GM23338 (cell line): ENCODE measurements at regions not wholly inside any gene's neighbourhood (a gene's known extent, or its start where the extent isn't known, plus 50 kb on each side); places are given as distances from the start of the nearest gene placed in this dataset.

ENCODE experiments used
- ATAC-seq: fragments of 200-7000 bp; cut with Tn5 transposase; 3 replicates; pipeline ENCODE4 v1.9.1; 2020
- DNase-seq: peaks from one replicate; pipeline ENCODE4 v3.0.0-alpha.2; 2015; ENCODE audit warnings: low spot score
- H2AFZ ChIP-seq: fragments of 200-600 bp; sonication (generic); 2 replicates; pipeline ENCODE4 v1.8.0; 2016; ENCODE audit warnings: antibody characterized with exemption, mild to moderate bottlenecking, moderate library complexity
- H3F3A ChIP-seq: fragments of 200-600 bp; sonication (generic); replicated peaks from 2 replicates; pipeline ENCODE4 v1.8.0; 2017; ENCODE audit warnings: antibody characterized with exemption, mixed run types, low read depth
- H3K27ac ChIP-seq: fragments of 200-600 bp; sonication (generic); 2 replicates; pipeline ENCODE4 v1.6.1; 2016; ENCODE audit warnings: low read depth
- H3K27me3 ChIP-seq: fragments of 200-600 bp; sonication (generic); 2 replicates; pipeline ENCODE4 v1.8.0; 2016; ENCODE audit warnings: mild to moderate bottlenecking, mixed run types, moderate library complexity; ENCODE audit not compliant: insufficient read depth
- H3K36me3 ChIP-seq: fragments of 200-600 bp; sonication (generic); 2 replicates; pipeline ENCODE4 v1.8.0; 2016; ENCODE audit warnings: mild to moderate bottlenecking; ENCODE audit not compliant: insufficient read depth
- H3K4me1 ChIP-seq: fragments of 200-600 bp; sonication (generic); 2 replicates; pipeline ENCODE4 v1.8.0; 2016; ENCODE audit warnings: mild to moderate bottlenecking, moderate library complexity; ENCODE audit not compliant: insufficient read depth
- H3K4me2 ChIP-seq: fragments of 200-600 bp; sonication (generic); 2 replicates; pipeline ENCODE4 v1.7.1; 2017; ENCODE audit warnings: mixed run types
- H3K4me3 ChIP-seq: fragments of 200-600 bp; sonication (generic); 2 replicates; pipeline ENCODE4 v1.6.1; 2016; ENCODE audit warnings: mixed run types
- H3K79me2 ChIP-seq: fragments of 200-600 bp; sonication (generic); replicated peaks from 2 replicates; pipeline ENCODE4 v1.8.0; 2017; ENCODE audit warnings: mild to moderate bottlenecking; ENCODE audit not compliant: insufficient read depth
- H3K9me2 ChIP-seq: fragments of 200-600 bp; sonication (generic); 2 replicates; pipeline ENCODE4 v1.8.0; 2017; ENCODE audit not compliant: insufficient read depth
- H4K20me1 ChIP-seq: fragments of 200-600 bp; sonication (generic); replicated peaks from 2 replicates; pipeline ENCODE4 v1.8.0; 2017; ENCODE audit warnings: mild to moderate bottlenecking; ENCODE audit not compliant: insufficient read depth
- H3K27ac Mint-ChIP-seq: 2 replicates; pipeline ENCODE4 v1.8.0; 2020; ENCODE audit warnings: inconsistent platforms, mild to moderate bottlenecking, moderate library complexity, mixed read lengths
- H3K27me3 Mint-ChIP-seq: 3 replicates; pipeline ENCODE4 v1.8.0; 2022; ENCODE audit warnings: low read depth, mild to moderate bottlenecking, moderate library complexity, mixed read lengths, inconsistent platforms; ENCODE audit not compliant: insufficient read depth, poor library complexity
- H3K36me3 Mint-ChIP-seq: 3 replicates; pipeline ENCODE4 v1.8.0; 2021; ENCODE audit warnings: low read depth, mild to moderate bottlenecking, inconsistent platforms, moderate library complexity, mixed read lengths
- H3K4me1 Mint-ChIP-seq: 3 replicates; pipeline ENCODE4 v1.8.0; 2020; ENCODE audit warnings: mild to moderate bottlenecking, inconsistent platforms, mixed read lengths
- H3K4me3 Mint-ChIP-seq: 3 replicates; pipeline ENCODE4 v1.8.0; 2021; ENCODE audit warnings: moderate library complexity, mild to moderate bottlenecking, inconsistent platforms, mixed read lengths
- H3K9me3 Mint-ChIP-seq: 3 replicates; pipeline ENCODE4 v1.8.0; 2020; ENCODE audit warnings: moderate library complexity, mild to moderate bottlenecking, inconsistent platforms, mixed read lengths
- CREB1 ChIP-seq: fragments of 250-450 bp; sonication (Bioruptor Pico); IDR thresholded peaks from 2 replicates; pipeline ENCODE4 v1.5.0; 2020; ENCODE audit warnings: low read depth, mild to moderate bottlenecking, moderate library complexity
- ETS1 ChIP-seq: IDR thresholded peaks from 2 replicates; pipeline ENCODE4 v1.6.1; 2016; ENCODE audit warnings: antibody characterized with exemption
- EZH2phosphoT487 ChIP-seq: fragments of 200-600 bp; sonication (generic); IDR thresholded peaks from one replicate; pipeline ENCODE4 v1.8.1; 2018; ENCODE audit warnings: antibody characterized with exemption; ENCODE audit not compliant: unreplicated experiment
- JUNB ChIP-seq: IDR thresholded peaks from one replicate; pipeline ENCODE4 v1.6.1; 2016; ENCODE audit warnings: antibody characterized with exemption; ENCODE audit not compliant: unreplicated experiment
- POLR2AphosphoS5 ChIP-seq: IDR thresholded peaks from 2 replicates; pipeline ENCODE4 v1.6.1; 2016; ENCODE audit warnings: antibody characterized with exemption, low read depth
- STAT1 ChIP-seq: IDR thresholded peaks from one replicate; pipeline ENCODE4 v1.6.1; 2016; ENCODE audit warnings: antibody characterized with exemption; ENCODE audit not compliant: unreplicated experiment
- ZNF114 ChIP-seq: fragments of 250-450 bp; sonication (Bioruptor Pico); IDR thresholded peaks from 2 replicates; pipeline ENCODE4 v1.5.0; 2020; ENCODE audit warnings: mild to moderate bottlenecking, moderate library complexity
- ZNF331 ChIP-seq: fragments of 250-450 bp; sonication (Bioruptor Pico); IDR thresholded peaks from 2 replicates; pipeline ENCODE4 v1.5.0; 2020; ENCODE audit warnings: low read depth, mild to moderate bottlenecking, moderate library complexity
- ZNF462 ChIP-seq: fragments of 250-450 bp; sonication (Bioruptor Pico); IDR thresholded peaks from 2 replicates; pipeline ENCODE4 v1.5.0; 2020; ENCODE audit warnings: mild to moderate bottlenecking, moderate library complexity

- H3K4me3 ChIP-seq = no peak overlapping the region
Measured at GRCh38 chr6:166749666-166750065, 122.6 kb upstream of the RPS6KA2 start.

More at GRCh38 chr6:166749666-166750065, 122.6 kb upstream of the RPS6KA2 start:
- no peak overlapping the region for H3K27ac ChIP-seq
- H3F3A ChIP-seq = 0 out of 2 replicates have a peak, but pooled peaks cover 3% of the 10 kb centered on the region
- ATAC-seq (peak; percentile 20), DNase-seq (no peak)
- peaks cover 29% of the 10 kb centered on the region for H3K4me1 ChIP-seq
- Mint-ChIP-seq H3K4me1 (peaks cover 49% of the 10 kb centered on the region), H3K27ac (no peak overlapping the region), H3K27me3 (peaks cover 17% of the 10 kb centered on the region), H3K9me3 (no peaks in the 10 kb centered on the region), H3K36me3 (no peaks in the 10 kb centered on the region), H3K4me3 (no peak overlapping the region)
- no peak for TF ChIP-seq ZNF331 (CRISPR knock-in tag)
- no peak for TF ChIP-seq POLR2AphosphoS5
- TF ChIP-seq STAT1 = no peak
- no peak for TF ChIP-seq ZNF462 (CRISPR knock-in tag)
- TF ChIP-seq ETS1 = no peak
- no peak for TF ChIP-seq CREB1 (CRISPR knock-in tag)
- no peak for TF ChIP-seq ZNF114 (CRISPR knock-in tag)
- no peak for TF ChIP-seq EZH2phosphoT487
- TF ChIP-seq JUNB = no peak
- H3K4me2 ChIP-seq = no peak overlapping the region
- no peak overlapping the region for H2AFZ ChIP-seq
- H3K27me3 ChIP-seq = no peaks in the 10 kb centered on the region
- no peaks in the 10 kb centered on the region for H3K36me3 ChIP-seq
- no peaks in the 10 kb centered on the region for H3K9me2 ChIP-seq
- no peaks in the 10 kb centered on the region for H3K79me2 ChIP-seq
- no peaks in the 10 kb centered on the region for H4K20me1 ChIP-seq
